ENCODE measurements at regions not wholly inside any gene's neighbourhood (a gene's known extent, or its start where the extent isn't known, plus 50 kb on each side); places are given as distances from the start of the nearest gene placed in this dataset.
A peak's percentile ranks its signal among the peaks of the same experiment; 100 is the strongest.

DNA sequence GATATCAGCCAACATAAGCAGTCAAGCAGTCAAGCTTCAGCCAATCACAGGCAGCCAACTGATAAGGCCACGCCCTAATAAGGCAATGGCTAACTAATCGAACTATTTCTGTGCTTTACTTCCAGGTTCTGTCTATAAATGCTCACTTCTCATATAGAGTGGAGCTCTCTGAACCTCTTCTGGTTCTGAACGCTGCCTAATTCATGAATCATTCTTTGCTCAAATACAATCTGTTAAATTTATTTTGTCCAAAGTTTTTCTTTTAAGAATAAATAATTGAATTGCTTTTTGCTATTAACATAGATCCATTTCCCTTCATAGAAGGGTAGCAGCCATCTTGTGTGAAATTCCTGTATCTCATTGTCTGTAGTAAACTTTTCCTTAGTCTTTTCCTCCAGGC, 97.9 kb upstream of the TMEM72 start:
- Histone ChIP-seq H3K27ac (no peak overlapping the region), H3K27me3 (replicated peaks) (no peaks in the 10 kb centered on the region), H3K4me3 (ENCODE audit: low read depth, low read length) (no peak overlapping the region), H3K36me3 (replicated peaks) (no peaks in the 10 kb centered on the region)
- TF ChIP-seq, protein P1, sequence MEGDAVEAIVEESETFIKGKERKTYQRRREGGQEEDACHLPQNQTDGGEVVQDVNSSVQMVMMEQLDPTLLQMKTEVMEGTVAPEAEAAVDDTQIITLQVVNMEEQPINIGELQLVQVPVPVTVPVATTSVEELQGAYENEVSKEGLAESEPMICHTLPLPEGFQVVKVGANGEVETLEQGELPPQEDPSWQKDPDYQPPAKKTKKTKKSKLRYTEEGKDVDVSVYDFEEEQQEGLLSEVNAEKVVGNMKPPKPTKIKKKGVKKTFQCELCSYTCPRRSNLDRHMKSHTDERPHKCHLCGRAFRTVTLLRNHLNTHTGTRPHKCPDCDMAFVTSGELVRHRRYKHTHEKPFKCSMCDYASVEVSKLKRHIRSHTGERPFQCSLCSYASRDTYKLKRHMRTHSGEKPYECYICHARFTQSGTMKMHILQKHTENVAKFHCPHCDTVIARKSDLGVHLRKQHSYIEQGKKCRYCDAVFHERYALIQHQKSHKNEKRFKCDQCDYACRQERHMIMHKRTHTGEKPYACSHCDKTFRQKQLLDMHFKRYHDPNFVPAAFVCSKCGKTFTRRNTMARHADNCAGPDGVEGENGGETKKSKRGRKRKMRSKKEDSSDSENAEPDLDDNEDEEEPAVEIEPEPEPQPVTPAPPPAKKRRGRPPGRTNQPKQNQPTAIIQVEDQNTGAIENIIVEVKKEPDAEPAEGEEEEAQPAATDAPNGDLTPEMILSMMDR (IDR thresholded peaks at IDR 0.05; ENCODE audit: low read depth, low read length, missing control alignments): no peak
- in situ Hi-C loops (cut with HindIII; ENCODE audit: low pct_ligation_motif_present, low sequenced_read_pairs): no loop called here
- DNase-seq: no peak

DNA sequence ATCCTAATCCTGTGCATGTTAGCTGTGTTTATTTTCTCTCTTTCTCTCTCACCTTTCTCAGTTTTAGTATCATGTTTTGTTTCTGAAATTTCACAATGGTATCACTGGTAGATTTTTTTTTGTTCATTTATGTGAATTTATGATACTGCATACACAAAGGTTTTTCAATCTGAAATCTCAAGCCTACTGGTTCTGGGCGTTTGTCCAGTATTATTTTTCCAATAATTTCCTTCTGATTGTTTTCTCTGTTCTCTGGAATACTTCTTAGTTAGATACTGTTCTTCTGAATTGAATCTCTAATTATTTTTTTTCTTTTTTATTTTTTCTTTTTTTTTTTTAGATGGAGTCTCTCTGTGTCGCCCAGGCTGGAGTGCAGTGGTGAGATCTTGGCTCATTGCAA, 96.2 kb upstream of the TMEM72 start:
- no peaks in the 10 kb centered on the region for H3K36me3 ChIP-seq (replicated peaks)
- H3K27me3 ChIP-seq (replicated peaks): no peaks in the 10 kb centered on the region
- H3K4me3 ChIP-seq (ENCODE audit: low read depth, low read length): no peak overlapping the region
- in situ Hi-C loops (cut with HindIII; ENCODE audit: low pct_ligation_motif_present, low sequenced_read_pairs): no loop called here
- no peak overlapping the region for H3K27ac ChIP-seq
- no peak for DNase-seq
- TF ChIP-seq, protein P1 (IDR thresholded peaks at IDR 0.05; ENCODE audit: low read depth, low read length, missing control alignments): no peak

DNA sequence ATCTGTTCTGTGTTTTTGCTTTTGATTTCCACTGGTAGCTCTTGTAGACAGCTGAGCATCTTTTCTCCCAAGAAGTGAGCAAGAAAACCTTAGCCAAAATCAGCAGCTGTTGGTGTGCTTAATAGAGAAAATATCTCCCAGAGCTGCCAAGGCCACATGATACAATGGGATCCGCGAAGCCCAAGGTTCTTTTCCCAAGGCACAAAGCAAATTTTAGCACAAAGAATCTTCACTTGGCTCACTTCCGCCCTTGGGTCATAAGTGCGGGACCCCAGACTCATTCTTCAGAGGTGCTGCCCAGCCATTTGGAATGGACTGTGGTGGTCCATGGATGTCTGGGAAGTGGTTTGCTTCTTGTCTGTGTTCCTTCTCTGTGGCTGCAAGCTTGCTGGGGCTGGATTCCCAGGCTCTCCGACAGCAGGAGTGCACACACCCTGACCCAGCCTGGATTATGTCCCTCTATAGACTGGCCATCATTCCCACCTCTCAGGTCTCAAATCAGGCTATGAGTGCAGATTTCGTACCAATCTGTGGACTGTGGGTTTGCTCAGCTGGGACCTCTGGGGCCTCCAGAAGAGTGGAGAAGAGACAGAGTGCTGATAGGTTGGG, 93.0 kb upstream of the TMEM72 start:
- H3K27ac ChIP-seq: no peak overlapping the region

DNA sequence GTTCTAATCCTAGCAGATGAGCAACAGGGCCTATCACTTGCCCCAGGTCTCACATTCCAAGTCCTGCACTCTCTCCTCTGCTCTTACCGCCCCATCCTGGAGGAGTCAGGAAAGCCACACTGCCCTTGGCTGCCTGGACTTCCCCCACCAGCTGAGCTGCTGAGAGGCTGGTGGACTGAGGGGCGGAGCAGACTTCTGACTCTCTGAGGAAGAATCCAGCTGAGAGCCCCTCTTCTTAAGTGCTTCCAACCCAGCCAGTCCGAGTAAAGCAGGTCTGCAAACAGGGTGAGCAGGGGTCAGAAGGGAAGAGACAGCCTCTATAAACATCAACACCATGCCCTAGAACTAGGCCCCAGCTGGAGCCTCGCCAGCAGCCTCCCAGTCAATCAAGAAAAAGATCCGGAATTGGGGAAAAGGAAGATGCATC, 92.4 kb upstream of the TMEM72 start:
- in situ Hi-C loops (cut with HindIII; ENCODE audit: low pct_ligation_motif_present, low sequenced_read_pairs): no loop called here

More for the DNA sequence above, 93.0 kb upstream of the TMEM72 start:
- Histone ChIP-seq H3K4me3 (ENCODE audit: low read depth, low read length) (no peak overlapping the region), H3K27me3 (replicated peaks) (no peaks in the 10 kb centered on the region), H3K36me3 (replicated peaks) (no peaks in the 10 kb centered on the region)
- in situ Hi-C loops (cut with HindIII; ENCODE audit: low pct_ligation_motif_present, low sequenced_read_pairs): no loop called here
- TF ChIP-seq, protein P1 (IDR thresholded peaks at IDR 0.05; ENCODE audit: low read depth, low read length, missing control alignments): no peak
- DNase-seq: no peak

DNA sequence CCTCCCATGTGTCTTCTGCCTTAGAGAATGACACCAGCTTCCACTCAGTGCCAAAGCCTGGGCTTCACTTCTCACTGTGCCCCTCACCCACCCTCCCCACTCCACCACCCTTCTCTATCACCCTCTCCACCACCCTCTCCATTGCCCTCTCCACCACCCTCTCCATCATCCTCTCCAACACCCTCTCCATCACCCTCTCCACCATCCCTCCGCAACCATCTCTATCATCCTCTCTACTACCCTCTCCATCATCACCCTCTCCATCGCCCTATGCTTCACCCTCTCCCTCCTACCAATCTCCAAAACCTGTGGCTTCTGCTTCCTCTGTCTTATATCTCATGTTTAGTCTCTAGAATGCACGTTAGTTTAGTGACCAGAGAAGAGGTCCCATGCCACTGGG, 91.0 kb upstream of the TMEM72 start:
- in situ Hi-C loops (cut with HindIII; ENCODE audit: low pct_ligation_motif_present, low sequenced_read_pairs): no loop called here
- no peaks in the 10 kb centered on the region for H3K36me3 ChIP-seq (replicated peaks)
- no peak overlapping the region for H3K27ac ChIP-seq
- H3K4me3 ChIP-seq (ENCODE audit: low read depth, low read length): no peak overlapping the region
- no peaks in the 10 kb centered on the region for H3K27me3 ChIP-seq (replicated peaks)
- DNase-seq: no peak
- TF ChIP-seq, protein P1 (IDR thresholded peaks at IDR 0.05; ENCODE audit: low read depth, low read length, missing control alignments): no peak

More for the DNA sequence above, 92.4 kb upstream of the TMEM72 start:
- H3K4me3 ChIP-seq (ENCODE audit: low read depth, low read length): no peak overlapping the region
- H3K27me3 ChIP-seq (replicated peaks): no peaks in the 10 kb centered on the region
- no peak overlapping the region for H3K27ac ChIP-seq
- DNase-seq: no peak
- no peaks in the 10 kb centered on the region for H3K36me3 ChIP-seq (replicated peaks)
- TF ChIP-seq, protein P1 (IDR thresholded peaks at IDR 0.05; ENCODE audit: low read depth, low read length, missing control alignments): peak; percentile 16

DNA sequence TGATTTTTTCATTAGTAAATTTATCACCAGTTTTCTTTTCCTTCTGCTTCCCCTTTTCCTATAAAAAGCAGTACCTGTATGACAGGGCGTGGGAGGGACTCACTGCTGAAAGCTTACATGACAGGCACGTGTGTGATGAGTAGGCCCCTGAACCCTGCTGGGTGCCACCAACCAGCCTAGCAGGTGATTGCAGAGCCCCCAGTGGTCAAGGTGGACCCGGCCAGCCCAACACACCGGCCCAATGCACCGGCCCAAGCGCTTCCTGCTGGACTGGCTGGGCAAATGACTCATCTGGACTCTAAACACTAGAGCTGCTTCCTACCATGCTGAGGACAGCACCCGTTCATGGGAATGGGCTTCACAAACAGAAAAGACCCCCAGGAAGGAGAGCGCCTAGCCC, 89.8 kb upstream of the TMEM72 start:
- no peaks in the 10 kb centered on the region for H3K36me3 ChIP-seq (replicated peaks)
- DNase-seq: no peak
- in situ Hi-C loops (cut with HindIII; ENCODE audit: low pct_ligation_motif_present, low sequenced_read_pairs): no loop called here
- H3K4me3 ChIP-seq (ENCODE audit: low read depth, low read length): no peak overlapping the region
- H3K27ac ChIP-seq: no peak overlapping the region
- H3K27me3 ChIP-seq (replicated peaks): no peaks in the 10 kb centered on the region
- TF ChIP-seq, protein P1 (IDR thresholded peaks at IDR 0.05; ENCODE audit: low read depth, low read length, missing control alignments): peak; percentile 8
